ENCODE measurements at regions not wholly inside any gene's neighbourhood (a gene's known extent, or its start where the extent isn't known, plus 50 kb on each side); places are given as distances from the start of the nearest gene placed in this dataset.

GRCh38 chr18:7492385-7492784 is 74.7 kb upstream of the PTPRM start:
- ATAC-seq: no peak
- TF ChIP-seq OSR1 (CRISPR knock-in tag; IDR thresholded peaks at IDR 0.05) (no peak), ISL1 (CRISPR knock-in tag; IDR thresholded peaks at IDR 0.05) (no peak), ZFP30 (CRISPR knock-in tag; IDR thresholded peaks at IDR 0.05) (no peak), ESRRG (CRISPR knock-in tag; IDR thresholded peaks at IDR 0.05) (no peak), TSHZ2 (CRISPR knock-in tag; IDR thresholded peaks at IDR 0.05) (no peak), CSDC2 (CRISPR knock-in tag; IDR thresholded peaks at IDR 0.05) (no peak), ZC3H10 (CRISPR knock-in tag; IDR thresholded peaks at IDR 0.05) (no peak), ZFP3 (CRISPR knock-in tag; IDR thresholded peaks at IDR 0.05) (no peak), ARNTL (CRISPR knock-in tag; IDR thresholded peaks at IDR 0.05; ENCODE audit: borderline replicate concordance, low read depth) (no peak), BACH2 (CRISPR knock-in tag; IDR thresholded peaks at IDR 0.05; ENCODE audit: borderline replicate concordance) (no peak), PPARA (CRISPR knock-in tag; IDR thresholded peaks at IDR 0.05; ENCODE audit: borderline replicate concordance) (no peak), GLIS3 (CRISPR knock-in tag; IDR thresholded peaks at IDR 0.05) (no peak), SNAI2 (CRISPR knock-in tag; IDR thresholded peaks at IDR 0.05) (no peak), ZNF565 (CRISPR knock-in tag; conservative IDR thresholded peaks at IDR 0.05; ENCODE audit: low read depth) (no peak)
- TF ChIP-seq, protein P1, sequence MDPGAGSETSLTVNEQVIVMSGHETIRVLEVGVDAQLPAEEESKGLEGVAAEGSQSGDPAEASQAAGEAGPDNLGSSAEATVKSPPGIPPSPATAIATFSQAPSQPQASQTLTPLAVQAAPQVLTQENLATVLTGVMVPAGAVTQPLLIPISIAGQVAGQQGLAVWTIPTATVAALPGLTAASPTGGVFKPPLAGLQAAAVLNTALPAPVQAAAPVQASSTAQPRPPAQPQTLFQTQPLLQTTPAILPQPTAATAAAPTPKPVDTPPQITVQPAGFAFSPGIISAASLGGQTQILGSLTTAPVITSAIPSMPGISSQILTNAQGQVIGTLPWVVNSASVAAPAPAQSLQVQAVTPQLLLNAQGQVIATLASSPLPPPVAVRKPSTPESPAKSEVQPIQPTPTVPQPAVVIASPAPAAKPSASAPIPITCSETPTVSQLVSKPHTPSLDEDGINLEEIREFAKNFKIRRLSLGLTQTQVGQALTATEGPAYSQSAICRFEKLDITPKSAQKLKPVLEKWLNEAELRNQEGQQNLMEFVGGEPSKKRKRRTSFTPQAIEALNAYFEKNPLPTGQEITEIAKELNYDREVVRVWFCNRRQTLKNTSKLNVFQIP (CRISPR knock-in tag; IDR thresholded peaks at IDR 0.05; ENCODE audit: borderline replicate concordance, low read depth): no peak
- TF ChIP-seq, protein P2, sequence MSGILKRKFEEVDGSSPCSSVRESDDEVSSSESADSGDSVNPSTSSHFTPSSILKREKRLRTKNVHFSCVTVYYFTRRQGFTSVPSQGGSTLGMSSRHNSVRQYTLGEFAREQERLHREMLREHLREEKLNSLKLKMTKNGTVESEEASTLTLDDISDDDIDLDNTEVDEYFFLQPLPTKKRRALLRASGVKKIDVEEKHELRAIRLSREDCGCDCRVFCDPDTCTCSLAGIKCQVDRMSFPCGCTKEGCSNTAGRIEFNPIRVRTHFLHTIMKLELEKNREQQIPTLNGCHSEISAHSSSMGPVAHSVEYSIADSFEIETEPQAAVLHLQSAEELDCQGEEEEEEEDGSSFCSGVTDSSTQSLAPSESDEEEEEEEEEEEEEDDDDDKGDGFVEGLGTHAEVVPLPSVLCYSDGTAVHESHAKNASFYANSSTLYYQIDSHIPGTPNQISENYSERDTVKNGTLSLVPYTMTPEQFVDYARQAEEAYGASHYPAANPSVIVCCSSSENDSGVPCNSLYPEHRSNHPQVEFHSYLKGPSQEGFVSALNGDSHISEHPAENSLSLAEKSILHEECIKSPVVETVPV (CRISPR knock-in tag; IDR thresholded peaks at IDR 0.05): no peak
- TF ChIP-seq, protein P3, sequence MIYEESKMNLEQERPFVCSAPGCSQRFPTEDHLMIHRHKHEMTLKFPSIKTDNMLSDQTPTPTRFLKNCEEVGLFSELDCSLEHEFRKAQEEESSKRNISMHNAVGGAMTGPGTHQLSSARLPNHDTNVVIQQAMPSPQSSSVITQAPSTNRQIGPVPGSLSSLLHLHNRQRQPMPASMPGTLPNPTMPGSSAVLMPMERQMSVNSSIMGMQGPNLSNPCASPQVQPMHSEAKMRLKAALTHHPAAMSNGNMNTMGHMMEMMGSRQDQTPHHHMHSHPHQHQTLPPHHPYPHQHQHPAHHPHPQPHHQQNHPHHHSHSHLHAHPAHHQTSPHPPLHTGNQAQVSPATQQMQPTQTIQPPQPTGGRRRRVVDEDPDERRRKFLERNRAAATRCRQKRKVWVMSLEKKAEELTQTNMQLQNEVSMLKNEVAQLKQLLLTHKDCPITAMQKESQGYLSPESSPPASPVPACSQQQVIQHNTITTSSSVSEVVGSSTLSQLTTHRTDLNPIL (CRISPR knock-in tag; IDR thresholded peaks at IDR 0.05; ENCODE audit: low read depth): no peak
- TF ChIP-seq, protein P4, sequence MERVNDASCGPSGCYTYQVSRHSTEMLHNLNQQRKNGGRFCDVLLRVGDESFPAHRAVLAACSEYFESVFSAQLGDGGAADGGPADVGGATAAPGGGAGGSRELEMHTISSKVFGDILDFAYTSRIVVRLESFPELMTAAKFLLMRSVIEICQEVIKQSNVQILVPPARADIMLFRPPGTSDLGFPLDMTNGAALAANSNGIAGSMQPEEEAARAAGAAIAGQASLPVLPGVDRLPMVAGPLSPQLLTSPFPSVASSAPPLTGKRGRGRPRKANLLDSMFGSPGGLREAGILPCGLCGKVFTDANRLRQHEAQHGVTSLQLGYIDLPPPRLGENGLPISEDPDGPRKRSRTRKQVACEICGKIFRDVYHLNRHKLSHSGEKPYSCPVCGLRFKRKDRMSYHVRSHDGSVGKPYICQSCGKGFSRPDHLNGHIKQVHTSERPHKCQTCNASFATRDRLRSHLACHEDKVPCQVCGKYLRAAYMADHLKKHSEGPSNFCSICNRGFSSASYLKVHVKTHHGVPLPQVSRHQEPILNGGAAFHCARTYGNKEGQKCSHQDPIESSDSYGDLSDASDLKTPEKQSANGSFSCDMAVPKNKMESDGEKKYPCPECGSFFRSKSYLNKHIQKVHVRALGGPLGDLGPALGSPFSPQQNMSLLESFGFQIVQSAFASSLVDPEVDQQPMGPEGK (CRISPR knock-in tag; IDR thresholded peaks at IDR 0.05; ENCODE audit: borderline replicate concordance): no peak

DNA sequence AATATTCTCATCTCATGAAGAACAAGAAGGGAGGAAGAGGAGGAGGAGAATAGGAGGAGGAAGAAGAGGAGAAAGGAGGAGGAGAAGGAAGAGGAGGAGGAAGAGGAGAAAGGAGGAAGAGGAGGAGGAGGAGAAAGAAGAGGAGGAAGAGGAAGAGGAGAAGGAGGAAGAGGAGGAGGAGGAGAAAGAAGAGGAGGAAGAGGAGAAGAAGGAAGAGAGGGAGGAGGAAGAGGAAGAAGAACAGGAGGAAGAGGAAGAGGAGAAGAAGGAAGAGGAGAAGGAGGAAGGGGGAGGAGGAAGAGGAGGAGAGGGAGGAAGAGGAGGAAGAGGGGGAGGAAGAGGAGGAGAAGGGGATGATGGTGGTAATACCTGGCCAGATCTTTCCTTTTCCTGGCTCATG is 70.0 kb upstream of the PTPRM start:
- no peak for ATAC-seq
- no peak for TF ChIP-seq GLIS3 (CRISPR knock-in tag; IDR thresholded peaks at IDR 0.05)
- no peak for TF ChIP-seq TOX (CRISPR knock-in tag; IDR thresholded peaks at IDR 0.05; ENCODE audit: borderline replicate concordance)
- no peak for TF ChIP-seq ZNF8 (CRISPR knock-in tag; IDR thresholded peaks at IDR 0.05)
- no peak for TF ChIP-seq ZFP30 (CRISPR knock-in tag; IDR thresholded peaks at IDR 0.05)
- TF ChIP-seq, protein P2 (CRISPR knock-in tag; IDR thresholded peaks at IDR 0.05): no peak
- no peak for TF ChIP-seq ESRRG (CRISPR knock-in tag; IDR thresholded peaks at IDR 0.05)
- TF ChIP-seq ISL1 (CRISPR knock-in tag; IDR thresholded peaks at IDR 0.05): no peak
- TF ChIP-seq TSHZ2 (CRISPR knock-in tag; IDR thresholded peaks at IDR 0.05): no peak
- no peak for TF ChIP-seq BACH2 (CRISPR knock-in tag; IDR thresholded peaks at IDR 0.05; ENCODE audit: borderline replicate concordance)
- no peak for TF ChIP-seq ZFP3 (CRISPR knock-in tag; IDR thresholded peaks at IDR 0.05)
- TF ChIP-seq ARNTL (CRISPR knock-in tag; IDR thresholded peaks at IDR 0.05; ENCODE audit: borderline replicate concordance, low read depth): no peak
- TF ChIP-seq ZNF565 (CRISPR knock-in tag; conservative IDR thresholded peaks at IDR 0.05; ENCODE audit: low read depth): no peak
- TF ChIP-seq, protein P1 (CRISPR knock-in tag; IDR thresholded peaks at IDR 0.05; ENCODE audit: borderline replicate concordance, low read depth): no peak
- TF ChIP-seq RARB (CRISPR knock-in tag; IDR thresholded peaks at IDR 0.05): no peak
- TF ChIP-seq ZNF70 (CRISPR knock-in tag; IDR thresholded peaks at IDR 0.05): no peak
- no peak for TF ChIP-seq ZC3H10 (CRISPR knock-in tag; IDR thresholded peaks at IDR 0.05)

Measured in SK-N-SH treated with all-trans-retinoic acid at 6 μM for 48 hours (cell line).